Sigmoid colon (tissue), 4 donors: ENCODE measurements at regions not wholly inside any gene's neighbourhood (a gene's known extent, or its start where the extent isn't known, plus 50 kb on each side); places are given as distances from the start of the nearest gene placed in this dataset.

Experiments used
- POLR2AphosphoS5 ChIP-seq, 4 donors: sonication (generic); formaldehyde crosslinking; IDR thresholded peaks; one replicate each; pipeline ENCODE4 v1.6.1; 2017; ENCODE audit warnings: antibody characterized with exemption in 4 of 4
- TF ChIP-seq, protein P1 (sequence below), 4 experiments: fragments of 450-650 bp in 3 of 4; fragments of 200-600 bp in 1 of 4; IDR thresholded peaks; one replicate each; pipeline ENCODE4 v1.5.1; 2016 to 2019; ENCODE audit warnings: antibody characterized with exemption in 4 of 4, mild to moderate bottlenecking in 3 of 4, moderate library complexity in 2 of 4

DNA sequence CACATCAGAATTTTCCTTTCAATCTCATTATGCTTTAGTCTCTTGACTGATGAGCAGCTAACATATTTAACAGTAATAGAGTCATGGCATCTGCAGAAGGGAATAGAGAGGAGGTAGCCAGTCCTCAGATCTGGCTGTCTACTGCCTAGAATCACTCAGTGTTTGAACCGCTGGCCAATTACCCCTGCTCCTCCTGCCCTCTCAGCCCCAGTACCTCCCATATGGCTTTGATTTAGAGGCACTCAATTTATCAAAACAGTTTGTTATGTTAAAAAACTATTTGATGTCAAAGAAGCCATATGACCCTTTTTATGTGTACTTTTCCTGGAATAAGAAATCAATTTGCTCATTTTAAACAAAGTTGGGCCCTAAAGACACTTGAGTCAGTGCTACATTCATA is 355.2 kb downstream of the CMPK2 start:
- TF ChIP-seq, protein P1, sequence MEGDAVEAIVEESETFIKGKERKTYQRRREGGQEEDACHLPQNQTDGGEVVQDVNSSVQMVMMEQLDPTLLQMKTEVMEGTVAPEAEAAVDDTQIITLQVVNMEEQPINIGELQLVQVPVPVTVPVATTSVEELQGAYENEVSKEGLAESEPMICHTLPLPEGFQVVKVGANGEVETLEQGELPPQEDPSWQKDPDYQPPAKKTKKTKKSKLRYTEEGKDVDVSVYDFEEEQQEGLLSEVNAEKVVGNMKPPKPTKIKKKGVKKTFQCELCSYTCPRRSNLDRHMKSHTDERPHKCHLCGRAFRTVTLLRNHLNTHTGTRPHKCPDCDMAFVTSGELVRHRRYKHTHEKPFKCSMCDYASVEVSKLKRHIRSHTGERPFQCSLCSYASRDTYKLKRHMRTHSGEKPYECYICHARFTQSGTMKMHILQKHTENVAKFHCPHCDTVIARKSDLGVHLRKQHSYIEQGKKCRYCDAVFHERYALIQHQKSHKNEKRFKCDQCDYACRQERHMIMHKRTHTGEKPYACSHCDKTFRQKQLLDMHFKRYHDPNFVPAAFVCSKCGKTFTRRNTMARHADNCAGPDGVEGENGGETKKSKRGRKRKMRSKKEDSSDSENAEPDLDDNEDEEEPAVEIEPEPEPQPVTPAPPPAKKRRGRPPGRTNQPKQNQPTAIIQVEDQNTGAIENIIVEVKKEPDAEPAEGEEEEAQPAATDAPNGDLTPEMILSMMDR (IDR thresholded peaks at IDR 0.05) = no peak
- no peak for TF ChIP-seq POLR2AphosphoS5 (IDR thresholded peaks at IDR 0.05)
